ENCODE measurements at regions not wholly inside any gene's neighbourhood (a gene's known extent, or its start where the extent isn't known, plus 50 kb on each side); places are given as distances from the start of the nearest gene placed in this dataset.

- Histone ChIP-seq H3K27me3 (ENCODE audit: insufficient read depth) (no peaks in the 10 kb centered on the region), H4K20me1 (replicated peaks; ENCODE audit: insufficient read depth) (no peaks in the 10 kb centered on the region), H3K4me2 (no peak overlapping the region), H2AFZ (no peak overlapping the region), H3K4me1 (ENCODE audit: insufficient read depth) (peaks cover 18% of the 10 kb centered on the region), H3F3A (replicated peaks; ENCODE audit: low read depth) (no peaks in the 10 kb centered on the region), H3K36me3 (ENCODE audit: insufficient read depth) (no peaks in the 10 kb centered on the region), H3K79me2 (replicated peaks; ENCODE audit: insufficient read depth) (no peaks in the 10 kb centered on the region), H3K4me3 (no peak overlapping the region), H3K9me2 (ENCODE audit: insufficient read depth) (no peaks in the 10 kb centered on the region; the same call in 1 of the 2 replicates), H3K27ac (ENCODE audit: low read depth) (no peak overlapping the region)
- DNase-seq (ENCODE audit: low spot score) (no peak), ATAC-seq (no peak)
- no peak overlapping the region for H3K4me3 Mint-ChIP-seq
- TF ChIP-seq, protein P1, sequence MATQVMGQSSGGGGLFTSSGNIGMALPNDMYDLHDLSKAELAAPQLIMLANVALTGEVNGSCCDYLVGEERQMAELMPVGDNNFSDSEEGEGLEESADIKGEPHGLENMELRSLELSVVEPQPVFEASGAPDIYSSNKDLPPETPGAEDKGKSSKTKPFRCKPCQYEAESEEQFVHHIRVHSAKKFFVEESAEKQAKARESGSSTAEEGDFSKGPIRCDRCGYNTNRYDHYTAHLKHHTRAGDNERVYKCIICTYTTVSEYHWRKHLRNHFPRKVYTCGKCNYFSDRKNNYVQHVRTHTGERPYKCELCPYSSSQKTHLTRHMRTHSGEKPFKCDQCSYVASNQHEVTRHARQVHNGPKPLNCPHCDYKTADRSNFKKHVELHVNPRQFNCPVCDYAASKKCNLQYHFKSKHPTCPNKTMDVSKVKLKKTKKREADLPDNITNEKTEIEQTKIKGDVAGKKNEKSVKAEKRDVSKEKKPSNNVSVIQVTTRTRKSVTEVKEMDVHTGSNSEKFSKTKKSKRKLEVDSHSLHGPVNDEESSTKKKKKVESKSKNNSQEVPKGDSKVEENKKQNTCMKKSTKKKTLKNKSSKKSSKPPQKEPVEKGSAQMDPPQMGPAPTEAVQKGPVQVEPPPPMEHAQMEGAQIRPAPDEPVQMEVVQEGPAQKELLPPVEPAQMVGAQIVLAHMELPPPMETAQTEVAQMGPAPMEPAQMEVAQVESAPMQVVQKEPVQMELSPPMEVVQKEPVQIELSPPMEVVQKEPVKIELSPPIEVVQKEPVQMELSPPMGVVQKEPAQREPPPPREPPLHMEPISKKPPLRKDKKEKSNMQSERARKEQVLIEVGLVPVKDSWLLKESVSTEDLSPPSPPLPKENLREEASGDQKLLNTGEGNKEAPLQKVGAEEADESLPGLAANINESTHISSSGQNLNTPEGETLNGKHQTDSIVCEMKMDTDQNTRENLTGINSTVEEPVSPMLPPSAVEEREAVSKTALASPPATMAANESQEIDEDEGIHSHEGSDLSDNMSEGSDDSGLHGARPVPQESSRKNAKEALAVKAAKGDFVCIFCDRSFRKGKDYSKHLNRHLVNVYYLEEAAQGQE (IDR thresholded peaks at IDR 0.05; ENCODE audit: unreplicated experiment), result no peak
- TF ChIP-seq EZH2 (IDR thresholded peaks at IDR 0.05; ENCODE audit: low read depth, unreplicated experiment), result no peak
- no peak for TF ChIP-seq STAT1 (IDR thresholded peaks at IDR 0.05; ENCODE audit: unreplicated experiment)
- H3K9me3 Mint-ChIP-seq, result no peaks in the 10 kb centered on the region
- H3K27ac Mint-ChIP-seq, result no peak overlapping the region
- H3K27me3 Mint-ChIP-seq (ENCODE audit: insufficient read depth, low read depth, poor library complexity), result peaks cover 2% of the 10 kb centered on the region
- H3K4me1 Mint-ChIP-seq, result peaks cover 25% of the 10 kb centered on the region
- no peaks in the 10 kb centered on the region for H3K36me3 Mint-ChIP-seq (ENCODE audit: low read depth)
Observed at GRCh38 chr9:3740690-3741419, 215.1 kb upstream of the RFX3 start.

DNA sequence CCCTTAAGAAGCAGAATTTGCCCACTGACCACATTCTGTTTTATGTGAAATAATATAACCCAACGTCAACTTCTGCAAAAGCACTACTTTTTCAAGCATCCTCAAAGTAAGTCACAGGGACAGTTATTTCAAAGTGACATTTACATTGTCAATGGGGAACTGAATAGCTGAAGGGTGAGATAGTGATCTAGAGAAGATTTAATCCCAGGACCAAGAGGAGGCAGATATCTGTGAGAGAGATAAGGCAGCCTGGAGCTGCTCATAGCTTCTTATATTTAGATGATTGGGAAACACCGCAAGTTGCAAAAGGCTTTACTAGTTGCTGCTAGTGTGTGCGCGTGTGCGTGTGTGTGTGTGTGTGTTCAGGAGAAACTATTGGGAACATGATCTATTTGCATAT, 210.4 kb upstream of the RFX3 start:
- no peak overlapping the region for H2AFZ ChIP-seq
- Mint-ChIP-seq H3K9me3 (no peaks in the 10 kb centered on the region), H3K27ac (no peak overlapping the region), H3K4me3 (no peak overlapping the region), H3K4me1 (peaks cover 14% of the 10 kb centered on the region), H3K27me3 (ENCODE audit: insufficient read depth, low read depth, poor library complexity) (peaks cover 2% of the 10 kb centered on the region), H3K36me3 (ENCODE audit: low read depth) (no peaks in the 10 kb centered on the region)
- no peak overlapping the region for H3K4me3 ChIP-seq
- H3K4me2 ChIP-seq, result no peak overlapping the region
- no peaks in the 10 kb centered on the region for H3F3A ChIP-seq (replicated peaks; ENCODE audit: low read depth)
- no peaks in the 10 kb centered on the region for H3K9me2 ChIP-seq (ENCODE audit: insufficient read depth)
- TF ChIP-seq, protein P1 (IDR thresholded peaks at IDR 0.05; ENCODE audit: unreplicated experiment), result no peak
- no peak for TF ChIP-seq POLR2AphosphoS5 (IDR thresholded peaks at IDR 0.05; ENCODE audit: low read depth)
- no peak for TF ChIP-seq NANOG (IDR thresholded peaks at IDR 0.05; ENCODE audit: borderline replicate concordance)
- DNase-seq (ENCODE audit: low spot score) (no peak), ATAC-seq (no peak)
- peaks cover 3% of the 10 kb centered on the region; the same call in 1 of the 2 replicates for H3K4me1 ChIP-seq (ENCODE audit: insufficient read depth)
- H4K20me1 ChIP-seq (replicated peaks; ENCODE audit: insufficient read depth), result no peaks in the 10 kb centered on the region
- no peaks in the 10 kb centered on the region for H3K27me3 ChIP-seq (ENCODE audit: insufficient read depth)
- no peaks in the 10 kb centered on the region for H3K79me2 ChIP-seq (replicated peaks; ENCODE audit: insufficient read depth)
- H3K36me3 ChIP-seq (ENCODE audit: insufficient read depth), result no peaks in the 10 kb centered on the region
- no peak overlapping the region for H3K27ac ChIP-seq (ENCODE audit: low read depth)
